ENCODE measurements at regions not wholly inside any gene's neighbourhood (a gene's known extent, or its start where the extent isn't known, plus 50 kb on each side); places are given as distances from the start of the nearest gene placed in this dataset.
A peak's percentile ranks its signal among the peaks of the same experiment; 100 is the strongest.

DNA sequence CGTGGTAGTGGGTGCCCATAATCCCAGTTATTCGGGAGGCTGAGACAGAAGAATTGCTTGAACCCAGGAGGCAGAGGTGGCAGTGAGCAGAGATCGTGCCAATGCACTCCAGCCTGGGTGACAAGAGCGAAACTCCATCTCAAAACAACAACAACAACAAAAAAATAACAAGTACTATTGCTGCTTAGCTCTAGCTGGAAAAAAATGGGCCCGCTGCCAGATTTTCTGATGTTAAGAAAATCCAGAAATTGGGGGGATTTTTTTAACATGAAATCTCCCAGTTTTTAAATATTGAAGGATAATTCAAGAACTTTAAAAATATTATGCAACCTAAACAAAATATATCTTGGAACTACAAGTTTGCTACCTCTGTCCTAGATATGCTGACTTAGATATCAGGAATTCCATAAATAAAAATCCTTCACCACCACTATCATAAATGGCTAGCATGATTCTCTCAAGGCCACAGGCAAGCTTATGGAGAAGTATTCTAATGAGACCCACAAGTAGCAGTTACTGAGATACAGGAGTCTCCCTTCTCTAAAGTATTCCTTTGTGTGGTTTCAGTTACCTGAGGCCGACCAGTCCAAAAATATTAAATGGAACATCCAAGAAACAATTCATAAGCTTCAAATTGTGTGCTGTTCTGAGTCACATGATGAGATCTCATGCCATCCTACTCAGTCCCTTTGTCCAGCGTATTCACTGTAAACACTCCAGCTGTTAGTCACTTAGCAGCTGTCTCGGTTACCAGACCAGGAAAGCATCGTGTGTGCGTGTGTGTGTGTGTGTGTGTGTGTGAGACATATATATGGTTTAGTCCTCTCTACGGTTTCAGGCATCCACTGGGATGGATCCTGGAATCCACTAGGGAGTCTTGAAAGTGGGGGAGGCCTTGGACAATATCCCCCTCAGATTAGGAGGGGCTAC, 277.2 kb downstream of the TBL1XR1 start:
- Mint-ChIP-seq H3K9me3 (no peaks in the 10 kb centered on the region), H3K27ac (ENCODE audit: unreplicated experiment) (no peak overlapping the region), H3K4me1 (peaks cover 7% of the 10 kb centered on the region), H3K4me3 (no peak overlapping the region), H3K27me3 (ENCODE audit: low read depth) (no peaks in the 10 kb centered on the region), H3K36me3 (ENCODE audit: low read depth) (no peaks in the 10 kb centered on the region)
- no peak for DNase-seq (ENCODE audit: low read depth, low spot score)
- TF ChIP-seq, protein P1, sequence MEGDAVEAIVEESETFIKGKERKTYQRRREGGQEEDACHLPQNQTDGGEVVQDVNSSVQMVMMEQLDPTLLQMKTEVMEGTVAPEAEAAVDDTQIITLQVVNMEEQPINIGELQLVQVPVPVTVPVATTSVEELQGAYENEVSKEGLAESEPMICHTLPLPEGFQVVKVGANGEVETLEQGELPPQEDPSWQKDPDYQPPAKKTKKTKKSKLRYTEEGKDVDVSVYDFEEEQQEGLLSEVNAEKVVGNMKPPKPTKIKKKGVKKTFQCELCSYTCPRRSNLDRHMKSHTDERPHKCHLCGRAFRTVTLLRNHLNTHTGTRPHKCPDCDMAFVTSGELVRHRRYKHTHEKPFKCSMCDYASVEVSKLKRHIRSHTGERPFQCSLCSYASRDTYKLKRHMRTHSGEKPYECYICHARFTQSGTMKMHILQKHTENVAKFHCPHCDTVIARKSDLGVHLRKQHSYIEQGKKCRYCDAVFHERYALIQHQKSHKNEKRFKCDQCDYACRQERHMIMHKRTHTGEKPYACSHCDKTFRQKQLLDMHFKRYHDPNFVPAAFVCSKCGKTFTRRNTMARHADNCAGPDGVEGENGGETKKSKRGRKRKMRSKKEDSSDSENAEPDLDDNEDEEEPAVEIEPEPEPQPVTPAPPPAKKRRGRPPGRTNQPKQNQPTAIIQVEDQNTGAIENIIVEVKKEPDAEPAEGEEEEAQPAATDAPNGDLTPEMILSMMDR (conservative IDR thresholded peaks at IDR 0.05) = no peak

DNA sequence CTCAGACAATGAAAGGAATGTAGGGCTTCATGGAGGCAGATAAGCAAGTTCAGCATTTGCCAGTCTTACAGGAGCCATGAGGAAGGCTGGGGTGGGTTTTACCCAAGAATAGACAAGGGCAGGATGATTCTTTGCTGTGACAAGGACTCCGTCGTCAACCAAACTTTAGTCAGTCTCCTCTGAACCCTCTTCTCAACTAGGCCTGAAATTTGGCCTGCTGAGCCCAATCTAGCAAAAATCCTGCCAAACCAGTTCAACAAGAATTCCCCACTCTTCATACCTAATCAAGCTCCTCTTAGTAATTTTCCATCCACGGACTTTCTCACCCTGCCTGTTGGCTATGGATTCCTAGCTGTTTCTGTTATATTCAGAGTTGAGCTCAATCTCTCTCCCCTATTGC, 280.5 kb downstream of the TBL1XR1 start:
- H3K9me3 Mint-ChIP-seq = no peaks in the 10 kb centered on the region
- TF ChIP-seq, protein P1 (conservative IDR thresholded peaks at IDR 0.05) = no peak
- H3K4me3 Mint-ChIP-seq = no peak overlapping the region
- H3K27ac Mint-ChIP-seq (ENCODE audit: unreplicated experiment) = peak overlapping the region; percentile 16
- H3K27me3 Mint-ChIP-seq (ENCODE audit: low read depth) = no peaks in the 10 kb centered on the region
- H3K36me3 Mint-ChIP-seq (ENCODE audit: low read depth) = no peaks in the 10 kb centered on the region
- no peak for DNase-seq (ENCODE audit: low read depth, low spot score)
- peaks cover 7% of the 10 kb centered on the region for H3K4me1 Mint-ChIP-seq

DNA sequence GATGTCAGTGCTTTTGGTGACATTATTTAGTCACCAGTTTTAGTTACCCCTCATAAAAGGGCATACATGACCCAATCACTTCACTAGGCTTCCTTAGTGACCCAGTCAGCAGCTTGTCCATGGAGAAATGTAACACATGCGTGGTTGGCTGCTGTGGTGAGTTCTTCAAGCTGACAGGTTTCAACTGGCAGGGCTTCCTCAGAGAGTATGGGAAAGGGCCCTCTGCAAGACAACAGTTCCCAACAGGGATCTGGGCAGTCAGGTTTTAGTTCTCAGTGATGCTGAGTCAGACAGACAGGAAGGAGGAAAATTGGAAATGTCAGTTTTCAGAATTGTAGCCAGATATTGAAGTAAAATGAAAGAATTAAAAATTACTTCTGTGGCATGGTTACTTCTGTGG, 282.5 kb downstream of the TBL1XR1 start:
- no peaks in the 10 kb centered on the region for H3K9me3 Mint-ChIP-seq
- no peaks in the 10 kb centered on the region for H3K27me3 Mint-ChIP-seq (ENCODE audit: low read depth)
- TF ChIP-seq, protein P1 (conservative IDR thresholded peaks at IDR 0.05) = no peak
- no peak for DNase-seq (ENCODE audit: low read depth, low spot score)
- H3K27ac Mint-ChIP-seq (ENCODE audit: unreplicated experiment) = no peak overlapping the region
- H3K4me3 Mint-ChIP-seq = no peak overlapping the region
- H3K36me3 Mint-ChIP-seq (ENCODE audit: low read depth) = no peaks in the 10 kb centered on the region
- H3K4me1 Mint-ChIP-seq = no peaks in the 10 kb centered on the region

DNA sequence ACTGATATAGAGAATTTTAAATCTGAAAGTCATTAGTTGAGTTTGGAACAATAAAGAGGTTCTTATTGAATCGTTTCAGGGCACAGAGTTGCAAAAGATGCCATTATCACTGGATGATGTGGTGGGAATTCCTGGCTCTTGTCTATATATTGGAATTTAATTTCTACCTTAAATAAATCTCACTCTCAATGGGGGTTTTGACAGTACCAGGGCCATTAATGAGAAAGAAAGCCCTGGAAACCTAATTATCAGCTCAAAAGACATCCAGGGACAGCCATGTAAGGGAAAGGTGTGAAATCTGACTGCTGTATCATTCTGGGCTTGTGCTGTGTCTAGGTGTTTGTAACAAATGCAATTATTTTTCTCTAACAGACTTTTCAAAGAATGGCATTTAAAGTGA, 285.7 kb downstream of the TBL1XR1 start:
- H3K36me3 Mint-ChIP-seq (ENCODE audit: low read depth) = no peaks in the 10 kb centered on the region
- no peak overlapping the region for H3K4me3 Mint-ChIP-seq
- H3K4me1 Mint-ChIP-seq = no peaks in the 10 kb centered on the region
- no peak overlapping the region for H3K27ac Mint-ChIP-seq (ENCODE audit: unreplicated experiment)
- peaks cover 3% of the 10 kb centered on the region for H3K9me3 Mint-ChIP-seq
- TF ChIP-seq, protein P1 (conservative IDR thresholded peaks at IDR 0.05) = no peak
- no peak for DNase-seq (ENCODE audit: low read depth, low spot score)
- no peaks in the 10 kb centered on the region for H3K27me3 Mint-ChIP-seq (ENCODE audit: low read depth)

DNA sequence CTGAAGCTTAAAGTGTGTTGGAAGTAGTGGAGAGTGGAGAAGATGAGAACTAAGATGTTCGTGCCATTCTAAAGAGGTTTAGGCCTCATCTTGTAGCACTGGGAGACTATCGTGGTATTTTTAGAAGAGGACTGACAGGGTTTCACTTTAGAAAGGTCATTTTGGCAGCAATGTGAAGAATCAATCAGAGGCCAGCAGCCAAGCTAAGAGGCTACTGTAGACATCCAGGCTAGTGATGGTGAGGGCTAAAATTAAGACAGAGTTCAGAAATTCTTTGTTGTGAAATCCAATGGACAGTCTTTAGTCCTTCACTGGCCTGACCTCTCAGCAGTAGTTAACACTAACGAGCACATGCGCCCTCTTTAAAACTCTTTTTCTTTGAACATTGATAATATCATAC, 288.2 kb downstream of the TBL1XR1 start:
- Mint-ChIP-seq H3K27ac (ENCODE audit: unreplicated experiment) (no peak overlapping the region), H3K36me3 (ENCODE audit: low read depth) (no peaks in the 10 kb centered on the region), H3K9me3 (peaks cover 3% of the 10 kb centered on the region), H3K4me3 (no peak overlapping the region), H3K4me1 (no peaks in the 10 kb centered on the region), H3K27me3 (ENCODE audit: low read depth) (no peaks in the 10 kb centered on the region)
- TF ChIP-seq, protein P1 (conservative IDR thresholded peaks at IDR 0.05) = no peak
- no peak for DNase-seq (ENCODE audit: low read depth, low spot score)

Data from neural crest cell (in vitro differentiated cells).